ENCODE measurements at regions not wholly inside any gene's neighbourhood (a gene's known extent, or its start where the extent isn't known, plus 50 kb on each side); places are given as distances from the start of the nearest gene placed in this dataset.
"Not testable (repeated sequence)": the region's sequence is repeated elsewhere in the genome, so short reads cannot be mapped to it uniquely, and the experiment has no call there.

- DNase-seq (ENCODE audit: low read depth) = peak; percentile 91
Observed at GRCh38 chrX:122565952-122566351, 618.1 kb upstream of the GRIA3 start.

- DNase-seq (ENCODE audit: low read depth) = no peak
Observed at GRCh38 chrX:122566401-122566800, 617.7 kb upstream of the GRIA3 start.

GRCh38 chrX:122567911-122568310, 616.2 kb upstream of the GRIA3 start:
- DNase-seq (ENCODE audit: low read depth) = no peak

DNA sequence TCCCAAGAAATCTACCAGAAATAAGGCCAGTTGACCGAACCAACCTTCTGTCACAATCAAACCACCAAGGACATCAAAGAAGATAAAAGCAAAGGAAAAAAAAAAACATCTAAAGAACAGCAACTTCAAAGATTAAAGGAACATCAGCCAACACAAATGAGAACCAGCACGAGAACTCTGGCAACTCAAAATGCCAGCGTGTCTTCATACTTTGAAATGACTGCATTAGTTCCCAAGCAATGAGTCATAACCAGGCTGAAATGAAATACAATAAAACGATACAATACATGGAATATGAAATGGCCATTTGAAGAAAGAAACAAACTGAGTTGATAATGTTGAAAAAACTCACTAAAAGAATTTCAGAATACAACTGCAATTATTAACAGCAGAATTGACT, 611.6 kb upstream of the GRIA3 start:
- no peak for DNase-seq (ENCODE audit: low read depth)

DNA sequence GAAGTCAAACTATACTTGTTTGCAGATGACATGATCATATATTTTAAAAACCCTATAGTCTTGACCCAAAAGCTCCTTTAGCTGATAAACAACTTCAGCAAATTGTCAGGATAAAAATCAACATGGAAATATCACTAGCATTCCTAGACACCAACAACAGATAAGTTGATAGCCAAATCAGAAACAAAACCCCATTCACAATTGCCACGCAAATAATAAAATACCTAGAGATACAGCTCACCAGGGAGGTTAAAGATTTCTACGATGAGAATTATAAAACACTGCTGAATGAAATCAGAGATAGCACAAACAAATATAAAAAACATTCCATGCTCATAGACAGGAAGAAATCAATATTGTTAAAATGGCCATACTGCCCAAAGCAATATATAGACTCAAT, 605.0 kb upstream of the GRIA3 start:
- DNase-seq (ENCODE audit: low read depth) = no peak

GRCh38 chrX:122579526-122579925, 604.6 kb upstream of the GRIA3 start:
- DNase-seq (ENCODE audit: low read depth) = no peak

DNA sequence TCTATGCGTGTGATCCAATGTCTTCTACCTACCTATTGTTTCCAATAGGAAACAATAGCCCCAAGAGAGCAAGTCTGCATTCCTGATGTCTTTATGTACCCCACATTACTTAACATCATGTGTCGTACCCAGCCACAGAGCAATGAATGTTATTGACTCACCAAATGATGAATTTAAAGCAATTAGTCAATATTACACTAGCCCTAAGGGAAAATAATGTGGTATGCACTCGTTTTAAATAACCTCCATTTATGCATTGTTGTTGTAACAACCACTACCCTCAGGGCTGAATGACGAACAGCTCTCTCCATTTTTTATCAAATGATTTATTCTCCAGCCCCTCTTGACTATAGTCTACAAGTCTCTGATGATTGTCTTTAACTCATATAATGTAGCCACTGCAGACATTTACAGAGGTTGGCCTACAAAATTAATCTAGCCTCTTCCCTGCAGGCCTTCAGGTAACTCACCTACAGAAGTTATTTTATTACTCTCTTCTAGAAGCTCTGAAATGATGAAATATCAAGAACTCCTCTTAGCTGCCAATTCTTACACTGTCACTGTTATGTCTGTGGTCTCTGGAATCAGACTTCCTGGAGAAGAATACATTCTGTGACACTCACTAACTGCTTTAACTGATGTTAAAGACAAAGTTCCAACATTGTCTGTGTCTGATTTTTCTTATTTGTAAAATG, 601.7 kb upstream of the GRIA3 start:
- DNase-seq (ENCODE audit: low read depth) = no peak

- no peak for DNase-seq (ENCODE audit: low read depth)
Observed at GRCh38 chrX:122582975-122583305, 601.1 kb upstream of the GRIA3 start.

- DNase-seq (ENCODE audit: low read depth) = no peak
Observed at GRCh38 chrX:122583551-122583950, 600.5 kb upstream of the GRIA3 start.

DNA sequence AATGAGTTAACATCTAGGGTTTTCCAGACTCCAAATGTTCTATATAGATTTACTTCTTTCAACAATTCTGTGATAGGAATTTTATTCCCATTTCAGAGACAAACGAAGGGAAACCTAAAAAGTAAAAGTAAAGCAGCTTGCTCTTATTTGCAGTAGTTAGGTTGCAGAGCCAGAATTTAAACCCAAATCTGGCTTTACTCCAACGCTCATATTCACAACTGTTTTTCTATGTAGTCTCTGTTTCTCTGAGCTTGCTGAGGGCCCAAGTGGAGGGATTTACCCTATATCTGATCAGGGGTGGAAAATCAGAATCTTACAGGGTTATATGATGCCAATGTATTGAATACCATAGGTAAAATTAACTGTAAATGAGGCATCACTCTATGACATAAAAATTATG, 599.1 kb upstream of the GRIA3 start:
- no peak for DNase-seq (ENCODE audit: low read depth)

DNA sequence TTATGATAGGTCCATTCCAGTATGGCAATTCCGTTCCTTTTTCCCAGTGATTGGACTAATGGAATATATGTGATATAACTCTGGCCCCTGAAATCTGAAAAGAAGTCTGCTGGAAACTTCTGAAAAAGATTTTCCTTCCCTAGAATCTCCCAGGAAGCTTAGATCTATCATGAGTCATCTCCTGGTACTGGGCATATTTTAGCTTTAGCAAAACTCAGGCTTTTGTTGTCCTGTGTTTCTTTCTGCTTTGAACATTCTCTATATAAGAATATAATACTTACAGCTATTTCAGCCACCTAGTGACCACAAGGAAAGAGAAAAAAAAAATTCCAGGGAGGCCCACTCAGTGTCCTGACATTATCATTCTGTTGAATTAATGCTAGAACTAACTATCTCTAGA, 597.2 kb upstream of the GRIA3 start:
- no peak for DNase-seq (ENCODE audit: low read depth)

GRCh38 chrX:122591546-122591945, 592.5 kb upstream of the GRIA3 start:
- DNase-seq (ENCODE audit: low read depth) = no peak

DNA sequence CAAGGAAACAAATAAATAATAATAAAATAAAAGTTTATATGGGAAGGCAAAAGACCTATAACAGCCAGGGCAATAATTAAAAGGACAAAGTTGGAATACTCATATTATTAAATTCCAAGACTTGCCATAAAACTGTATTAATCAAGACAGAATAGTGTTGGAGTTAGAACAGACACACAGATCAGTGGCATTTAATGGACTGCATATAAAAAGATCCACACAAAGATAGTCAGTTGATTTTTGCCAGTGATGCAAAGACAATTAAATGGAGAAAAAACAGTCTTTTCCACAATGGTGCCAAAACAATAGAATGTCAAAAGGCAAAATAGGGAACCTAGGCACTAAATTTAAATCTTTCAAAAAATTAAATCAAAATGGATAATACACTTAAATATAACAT, 587.1 kb upstream of the GRIA3 start:
- DNase-seq (ENCODE audit: low read depth) = no peak

- no peak for DNase-seq (ENCODE audit: low read depth)
Observed at GRCh38 chrX:122622795-122623194, 561.3 kb upstream of the GRIA3 start.

- no peak for DNase-seq (ENCODE audit: low read depth)
Observed at GRCh38 chrX:122625239-122625638, 558.8 kb upstream of the GRIA3 start.

- peak; percentile 46 for DNase-seq (ENCODE audit: low read depth)
Observed at GRCh38 chrX:122625821-122626220, 558.3 kb upstream of the GRIA3 start.

DNA sequence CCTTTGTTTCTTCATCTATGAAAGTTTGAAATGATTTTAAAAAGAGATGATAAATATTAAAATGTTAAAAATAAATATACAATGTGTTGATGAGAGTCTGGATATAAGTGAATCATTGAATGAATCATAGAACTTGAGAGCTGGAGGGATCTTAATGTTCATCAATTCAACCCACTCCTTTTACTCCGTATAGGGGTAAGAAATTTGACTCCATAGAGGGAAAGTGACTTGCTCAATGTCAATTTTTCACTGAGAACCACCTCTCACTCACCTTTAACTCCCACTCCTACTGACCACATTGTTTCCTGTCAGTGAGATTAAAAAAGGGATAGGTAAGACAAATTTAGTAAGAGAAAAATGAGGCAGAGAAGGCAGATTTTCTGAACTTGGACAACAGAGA, 557.2 kb upstream of the GRIA3 start:
- DNase-seq (ENCODE audit: low read depth) = no peak

DNA sequence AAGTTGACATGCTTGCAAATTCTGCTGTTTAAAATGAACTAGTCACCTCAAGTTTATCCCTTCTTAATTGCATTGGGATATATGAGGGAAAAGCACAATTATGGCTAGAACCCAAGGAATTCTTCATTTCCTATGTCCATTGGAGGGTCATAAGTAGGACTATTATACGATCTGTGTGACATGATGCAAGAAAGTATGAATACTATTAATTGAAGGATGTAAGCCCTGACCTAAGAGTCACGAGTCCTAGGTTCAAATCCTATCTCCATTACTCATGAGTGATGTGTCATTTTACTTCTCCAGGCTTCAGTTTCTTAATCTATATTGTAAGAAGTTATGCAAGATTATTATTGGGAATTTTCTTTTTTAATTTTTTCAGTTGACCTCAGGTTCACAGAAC, 542.9 kb upstream of the GRIA3 start:
- DNase-seq (ENCODE audit: low read depth) = no peak

DNA sequence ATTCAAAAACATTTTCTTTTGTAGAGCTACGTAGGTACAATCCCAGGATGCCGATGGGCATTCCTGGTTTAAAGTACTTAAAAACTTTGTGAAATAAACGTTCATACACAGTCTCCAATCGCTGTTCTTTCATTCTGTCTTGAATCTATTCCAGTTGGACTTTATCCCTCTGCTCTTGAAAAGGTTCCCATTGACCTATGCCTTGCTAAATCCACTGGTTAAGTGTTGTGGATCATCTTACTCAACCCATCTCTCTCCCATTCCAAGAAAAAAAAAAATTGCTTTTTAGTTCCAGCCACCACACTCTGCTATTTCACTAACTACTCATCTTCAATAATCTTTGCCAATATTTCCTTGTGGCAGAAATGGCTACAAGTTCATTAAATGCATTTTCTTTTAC, 542.3 kb upstream of the GRIA3 start:
- no peak for DNase-seq (ENCODE audit: low read depth)

GRCh38 chrX:122655256-122655655, 528.8 kb upstream of the GRIA3 start:
- DNase-seq (ENCODE audit: low read depth) = not testable (repeated sequence)

- no peak for DNase-seq (ENCODE audit: low read depth)
Observed at GRCh38 chrX:122666601-122667000, 517.5 kb upstream of the GRIA3 start.

- no peak for DNase-seq (ENCODE audit: low read depth)
Observed at GRCh38 chrX:122667667-122668066, 516.4 kb upstream of the GRIA3 start.

DNA sequence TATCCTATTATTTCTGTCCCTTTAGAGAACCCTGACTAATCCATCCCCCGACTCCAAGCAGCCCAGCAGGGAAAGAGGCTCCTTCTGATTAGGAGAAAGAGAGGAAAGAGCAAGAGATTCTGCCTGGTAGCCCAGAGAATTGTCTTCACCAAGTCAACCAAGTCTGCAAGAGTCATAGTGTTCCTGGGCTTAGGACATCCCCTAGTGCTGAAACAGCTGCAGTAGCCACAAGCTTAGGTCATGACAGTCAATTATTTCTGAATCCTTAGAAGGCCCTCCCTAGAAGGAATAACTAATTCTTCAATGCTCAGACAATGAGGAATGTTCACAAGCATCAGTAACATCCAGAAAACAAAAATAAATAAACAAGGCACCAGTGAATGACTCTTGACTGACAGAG, 480.3 kb upstream of the GRIA3 start:
- DNase-seq (ENCODE audit: low read depth) = peak; percentile 1

DNA sequence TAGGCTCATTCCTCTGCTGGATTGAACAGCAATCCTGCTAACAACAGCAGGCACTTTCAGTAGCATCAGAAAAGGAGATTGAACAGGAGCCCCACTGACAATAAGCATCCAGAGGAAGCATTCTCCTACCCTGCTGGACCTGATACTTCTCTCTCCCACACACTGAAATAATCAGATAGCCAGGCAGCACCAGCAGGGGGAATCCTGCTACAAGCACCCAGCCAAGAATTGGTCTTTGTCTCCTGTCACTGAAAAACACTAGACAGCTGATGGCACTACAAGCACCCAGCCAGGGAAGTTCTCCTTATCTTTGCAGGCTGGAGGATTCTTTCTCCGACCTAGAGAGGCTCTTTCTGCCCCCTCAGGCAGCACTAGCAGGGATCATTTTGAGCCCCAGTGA, 444.3 kb upstream of the GRIA3 start:
- no peak for DNase-seq (ENCODE audit: low read depth)

DNA sequence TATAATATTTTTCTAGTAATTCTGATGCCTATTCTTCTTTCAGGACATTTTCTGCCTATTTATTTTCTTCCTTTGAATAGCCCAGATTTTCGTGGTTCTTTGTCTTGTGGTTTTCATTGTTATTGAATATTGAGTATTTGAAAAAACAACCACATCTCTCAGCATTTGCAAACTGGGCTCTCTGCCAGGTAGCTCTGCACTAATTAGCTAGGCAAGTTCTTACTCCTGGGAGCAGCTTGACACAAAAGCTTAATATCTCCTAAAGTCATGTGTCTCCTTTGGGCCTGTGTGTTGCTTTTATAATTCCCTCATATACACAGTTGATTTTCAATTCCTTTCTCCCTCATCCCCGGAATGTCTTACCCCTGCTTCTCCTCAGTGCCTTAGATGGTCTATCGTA, 413.5 kb upstream of the GRIA3 start:
- DNase-seq (ENCODE audit: low read depth) = no peak

Measured in non-pigmented ciliary epithelial cell (primary cell).